ENCODE measurements at regions not wholly inside any gene's neighbourhood (a gene's known extent, or its start where the extent isn't known, plus 50 kb on each side); places are given as distances from the start of the nearest gene placed in this dataset.

- no peaks in the 10 kb centered on the region for H3K4me1 ChIP-seq (ENCODE audit: control insufficient read depth, insufficient read depth, low read length)
- no peaks in the 10 kb centered on the region for H3K27me3 ChIP-seq (ENCODE audit: control insufficient read depth, insufficient read depth, low read length)
- no peaks in the 10 kb centered on the region for H3K9me3 ChIP-seq (ENCODE audit: control insufficient read depth, insufficient read depth, low read depth, low read length)
- H3K4me3 ChIP-seq (ENCODE audit: low read depth in 2 of 2, low read length in 2 of 2) = no peak overlapping the region
- H3K27ac ChIP-seq (ENCODE audit: low read length) = no peak overlapping the region
- TF ChIP-seq POLR2AphosphoS5 (IDR thresholded peaks at IDR 0.05; ENCODE audit: low read depth, low read length) (no peak), TCF7L2 (IDR thresholded peaks at IDR 0.05; ENCODE audit: low read depth, low read length) (no peak), REST (IDR thresholded peaks at IDR 0.05; ENCODE audit: insufficient read depth in 1 of 2, low read depth in 2 of 2, low read length in 1 of 2) (no peak), CTCF (IDR thresholded peaks at IDR 0.05) (no peak), SIN3A (IDR thresholded peaks at IDR 0.05; ENCODE audit: borderline replicate concordance, insufficient read depth, low read depth, low read length) (no peak)
- POLR2A ChIA-PET = no interaction called here
- in situ Hi-C loops (cut with HindIII; ENCODE audit: low pct_unique_long_range_greater_than_20kb, low sequenced_read_pairs) (no loop called here), intact Hi-C loops (cut with micrococcal nuclease; ENCODE audit: unreplicated experiment) (no loop called here)
- no peak for ATAC-seq
- DNase-seq (ENCODE audit: low read depth, low spot score) = no peak
- CTCF ChIA-PET = no interaction called here
- BruUV-seq (replicated peaks) = no TSS peak
- no peaks in the 10 kb centered on the region for H3K36me3 ChIP-seq (ENCODE audit: control insufficient read depth, insufficient read depth, low read length)
Observed at GRCh38 chr10:105682911-105683310, 1041.8 kb downstream of the SORCS3 start.

GRCh38 chr10:105681051-105681450 is 1040.0 kb downstream of the SORCS3 start:
- no peak for DNase-seq (ENCODE audit: low read depth, low spot score)
- POLR2A ChIA-PET = no interaction called here
- TF ChIP-seq SIN3A (IDR thresholded peaks at IDR 0.05; ENCODE audit: borderline replicate concordance, insufficient read depth, low read depth, low read length) (no peak), POLR2AphosphoS5 (IDR thresholded peaks at IDR 0.05; ENCODE audit: low read depth, low read length) (no peak), REST (IDR thresholded peaks at IDR 0.05; ENCODE audit: insufficient read depth in 1 of 2, low read depth in 2 of 2, low read length in 1 of 2) (no peak), TCF7L2 (IDR thresholded peaks at IDR 0.05; ENCODE audit: low read depth, low read length) (no peak), CTCF (IDR thresholded peaks at IDR 0.05) (no peak)
- no peaks in the 10 kb centered on the region for H3K9me3 ChIP-seq (ENCODE audit: control insufficient read depth, insufficient read depth, low read depth, low read length)
- no TSS peak for BruUV-seq (replicated peaks)
- no peak for ATAC-seq
- H3K27me3 ChIP-seq (ENCODE audit: control insufficient read depth, insufficient read depth, low read length) = no peaks in the 10 kb centered on the region
- CTCF ChIA-PET = no interaction called here
- no peak overlapping the region for H3K27ac ChIP-seq (ENCODE audit: low read length)
- no peaks in the 10 kb centered on the region for H3K36me3 ChIP-seq (ENCODE audit: control insufficient read depth, insufficient read depth, low read length)
- no peaks in the 10 kb centered on the region for H3K4me1 ChIP-seq (ENCODE audit: control insufficient read depth, insufficient read depth, low read length)
- in situ Hi-C loops (cut with HindIII; ENCODE audit: low pct_unique_long_range_greater_than_20kb, low sequenced_read_pairs) (no loop called here), intact Hi-C loops (cut with micrococcal nuclease; ENCODE audit: unreplicated experiment) (no loop called here)
- H3K4me3 ChIP-seq (ENCODE audit: low read depth in 2 of 2, low read length in 2 of 2) = no peak overlapping the region

Data from Panc1 (cell line).